Lung (tissue), 11 donors: ENCODE measurements at regions not wholly inside any gene's neighbourhood (a gene's known extent, or its start where the extent isn't known, plus 50 kb on each side); places are given as distances from the start of the nearest gene placed in this dataset.

Experiments used
- ATAC-seq: fragments of 200-7000 bp; cut with Tn5 transposase; one replicate; pipeline ENCODE4 v1.9.1; 2020; ENCODE audit warnings: moderate number of reproducible peaks; ENCODE audit not compliant: insufficient read depth, low FRiP score
- DNase-seq, 3 donors: peaks; one replicate each; pipeline ENCODE4 v3.0.0-alpha.2; 2013 to 2017
- H3K27ac ChIP-seq, 2 donors: one replicate each; pipeline ENCODE4 v1.5.1; 2013; ENCODE audit warnings: mild to moderate bottlenecking in 2 of 2, moderate library complexity in 2 of 2, control low read depth in 1 of 2, inconsistent platforms in 1 of 2, low read depth in 1 of 2, low read length in 1 of 2
- H3K27me3 ChIP-seq, 3 donors: one replicate each; pipeline ENCODE4 v1.5.1; 2013; ENCODE audit warnings: low read length in 2 of 3; ENCODE audit not compliant: control insufficient read depth in 3 of 3, insufficient read depth in 3 of 3
- H3K36me3 ChIP-seq, 4 donors: one replicate each; pipeline ENCODE4 v1.5.1; 2013; ENCODE audit warnings: low read length in 4 of 4, mild to moderate bottlenecking in 1 of 4, moderate library complexity in 1 of 4; ENCODE audit not compliant: control insufficient read depth in 4 of 4, insufficient read depth in 4 of 4
- H3K4me1 ChIP-seq, 5 donors: one replicate each; pipeline ENCODE4 v1.5.1; 2013; ENCODE audit warnings: low read length in 5 of 5, mild to moderate bottlenecking in 2 of 5, moderate library complexity in 1 of 5; ENCODE audit not compliant: control insufficient read depth in 5 of 5, insufficient read depth in 5 of 5
- H3K4me3 ChIP-seq: one replicate; pipeline ENCODE4 v1.5.1; 2013; ENCODE audit warnings: mild to moderate bottlenecking, control low read depth, moderate library complexity
- H3K9ac ChIP-seq, 2 donors: one replicate each; pipeline ENCODE4 v1.5.1; 2013; ENCODE audit warnings: low read length in 2 of 2, control low read depth in 1 of 2; ENCODE audit not compliant: insufficient read depth in 1 of 2
- H3K9me3 ChIP-seq, 4 donors: one replicate each; pipeline ENCODE4 v1.5.1; 2013; ENCODE audit warnings: low read length in 3 of 4, mild to moderate bottlenecking in 1 of 4, moderate library complexity in 1 of 4; ENCODE audit not compliant: control insufficient read depth in 4 of 4, insufficient read depth in 3 of 4
- WGBS, 2 donors: extraction: QIAGEN DNeasy Blood & Tissue Kit; methylation state at CpG; one replicate each; pipeline ENCODE4 v1.1.7; 2013; 5-methylcytosine and 5-hydroxymethylcytosine counted together
- TF ChIP-seq, protein P1 (sequence below): IDR thresholded peaks from 2 replicates; pipeline ENCODE4 v1.5.1; 2012; ENCODE audit warnings: mild to moderate bottlenecking; ENCODE audit errors: control extremely low read depth, extremely low read depth
- donor health status: control.
- donor health status: control.
- donor health status: Bipolar disorder and iron deficiency.
- donor health status: healthy.
- donor health status: DM: yes; HTN: yes; CAD: no.

DNA sequence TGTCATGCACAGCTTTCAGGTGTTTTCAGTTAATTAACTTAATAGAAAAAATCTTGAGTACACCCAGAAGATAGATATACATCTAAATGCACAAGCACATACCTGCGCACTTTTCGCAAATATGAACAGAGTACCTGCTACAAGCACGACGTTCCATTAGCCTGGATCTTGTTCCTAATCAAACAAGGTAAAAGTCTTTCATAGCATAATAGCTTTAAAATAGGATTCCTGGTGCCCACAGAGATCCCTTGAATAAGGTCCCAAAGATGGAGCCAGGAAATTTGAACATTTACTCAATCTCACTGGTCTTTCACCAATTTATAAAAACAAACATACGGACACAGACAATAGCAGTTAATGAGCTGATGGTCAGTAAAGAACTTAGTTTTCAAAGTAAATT lies 689.8 kb upstream of the CHORDC1 start:
- WGBS, 2 donors = 87 to 93% methylated on average over 5 of the region's 5 CpGs
- ATAC-seq = no peak

DNA sequence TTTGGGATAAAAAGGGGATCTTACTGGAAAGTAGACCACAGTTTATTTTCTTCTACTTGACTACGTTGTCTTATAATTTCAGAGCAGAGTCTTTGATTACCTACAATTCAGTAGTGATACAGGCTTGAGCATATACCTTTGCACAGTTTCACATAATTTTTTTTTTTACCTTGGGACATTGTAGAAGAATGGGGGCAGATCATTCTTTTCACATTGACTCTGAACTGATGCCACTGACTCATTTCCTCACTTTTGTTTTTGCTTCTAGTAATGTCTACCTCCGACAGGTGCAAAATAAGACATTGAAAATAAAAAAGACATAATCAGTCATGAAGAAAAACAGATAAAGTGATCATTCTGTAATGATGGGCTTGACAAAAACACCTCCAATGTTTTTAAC lies 688.3 kb upstream of the CHORDC1 start:
- no peak for DNase-seq
- no peak overlapping the region for H3K27ac ChIP-seq
- no peak for ATAC-seq
- no peaks in the 10 kb centered on the region for H3K36me3 ChIP-seq
- no peaks in the 10 kb centered on the region for H3K27me3 ChIP-seq
- H3K9ac ChIP-seq = no peak overlapping the region
- no peaks in the 10 kb centered on the region for H3K4me1 ChIP-seq
- TF ChIP-seq, protein P1, sequence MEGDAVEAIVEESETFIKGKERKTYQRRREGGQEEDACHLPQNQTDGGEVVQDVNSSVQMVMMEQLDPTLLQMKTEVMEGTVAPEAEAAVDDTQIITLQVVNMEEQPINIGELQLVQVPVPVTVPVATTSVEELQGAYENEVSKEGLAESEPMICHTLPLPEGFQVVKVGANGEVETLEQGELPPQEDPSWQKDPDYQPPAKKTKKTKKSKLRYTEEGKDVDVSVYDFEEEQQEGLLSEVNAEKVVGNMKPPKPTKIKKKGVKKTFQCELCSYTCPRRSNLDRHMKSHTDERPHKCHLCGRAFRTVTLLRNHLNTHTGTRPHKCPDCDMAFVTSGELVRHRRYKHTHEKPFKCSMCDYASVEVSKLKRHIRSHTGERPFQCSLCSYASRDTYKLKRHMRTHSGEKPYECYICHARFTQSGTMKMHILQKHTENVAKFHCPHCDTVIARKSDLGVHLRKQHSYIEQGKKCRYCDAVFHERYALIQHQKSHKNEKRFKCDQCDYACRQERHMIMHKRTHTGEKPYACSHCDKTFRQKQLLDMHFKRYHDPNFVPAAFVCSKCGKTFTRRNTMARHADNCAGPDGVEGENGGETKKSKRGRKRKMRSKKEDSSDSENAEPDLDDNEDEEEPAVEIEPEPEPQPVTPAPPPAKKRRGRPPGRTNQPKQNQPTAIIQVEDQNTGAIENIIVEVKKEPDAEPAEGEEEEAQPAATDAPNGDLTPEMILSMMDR = no peak
- H3K9me3 ChIP-seq = no peaks in the 10 kb centered on the region
- no peak overlapping the region for H3K4me3 ChIP-seq
- 93 to 96% methylated on average over 2 of the region's 2 CpGs for WGBS, 2 donors

More for the DNA sequence above, 689.8 kb upstream of the CHORDC1 start:
- Histone ChIP-seq H3K9me3 (no peaks in the 10 kb centered on the region), H3K36me3 (no peaks in the 10 kb centered on the region), H3K27me3 (no peaks in the 10 kb centered on the region), H3K9ac (no peak overlapping the region), H3K4me3 (no peak overlapping the region), H3K4me1 (no peaks in the 10 kb centered on the region), H3K27ac (no peak overlapping the region)
- TF ChIP-seq, protein P1 = no peak
- DNase-seq = no peak

- Histone ChIP-seq H3K4me3 (no peak overlapping the region), H3K36me3 (no peaks in the 10 kb centered on the region), H3K4me1 (no peaks in the 10 kb centered on the region), H3K9me3 (no peaks in the 10 kb centered on the region), H3K9ac (no peak overlapping the region), H3K27me3 (no peaks in the 10 kb centered on the region), H3K27ac (no peak overlapping the region)
- 69 to 78% methylated on average over 3 of the region's 3 CpGs for WGBS, 2 donors
- no peak for DNase-seq
- no peak for ATAC-seq
- TF ChIP-seq, protein P1 = no peak
These were observed 685.2 kb upstream of the CHORDC1 start for GRCh38 chr11:90908074-90908473.

DNA sequence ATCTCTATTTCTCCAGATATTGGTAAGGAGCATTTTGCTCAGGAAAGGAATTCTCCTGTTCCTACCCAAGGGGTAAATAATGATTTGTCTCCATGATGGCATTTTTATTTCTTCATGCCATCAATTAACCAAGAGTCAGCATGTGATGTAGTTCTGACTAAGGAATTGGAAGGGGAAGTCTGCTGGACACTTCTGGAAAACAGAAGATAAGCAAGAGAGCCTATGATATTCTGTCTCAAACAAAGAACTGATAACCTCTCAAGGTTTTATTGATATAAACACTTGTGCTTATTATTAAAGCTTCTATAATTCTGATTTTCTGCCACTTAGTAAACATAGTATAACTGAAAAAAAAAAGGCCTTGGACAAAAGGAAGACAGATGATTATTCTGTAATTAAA lies 673.0 kb upstream of the CHORDC1 start:
- peaks cover 0 to 5% (median 0%) of the 10 kb centered on the region in 5 donors for H3K4me1 ChIP-seq

More for the DNA sequence above, 673.0 kb upstream of the CHORDC1 start:
- Histone ChIP-seq H3K27me3 (no peaks in the 10 kb centered on the region), H3K9ac (no peak overlapping the region), H3K9me3 (no peaks in the 10 kb centered on the region), H3K4me3 (no peak overlapping the region), H3K27ac (no peak overlapping the region), H3K36me3 (no peaks in the 10 kb centered on the region)
- ATAC-seq (no peak), DNase-seq (no peak)
- TF ChIP-seq, protein P1 = no peak
